Fibroblast of mammary gland (primary cell): ENCODE measurements at regions not wholly inside any gene's neighbourhood (a gene's known extent, or its start where the extent isn't known, plus 50 kb on each side); places are given as distances from the start of the nearest gene placed in this dataset.
A peak's percentile ranks its signal among the peaks of the same experiment; 100 is the strongest.

Experiments
- DNase-seq: peaks from one replicate; pipeline ENCODE4 v3.0.0-alpha.2; 2010; ENCODE audit warnings: low read depth
- H3K4me3 ChIP-seq: 2 replicates; pipeline ENCODE4 v1.5.1; 2011; ENCODE audit warnings: low read depth, mild to moderate bottlenecking, low read length, moderate library complexity; ENCODE audit not compliant: control insufficient read depth
- TF ChIP-seq, protein P1 (sequence below): conservative IDR thresholded peaks from 2 replicates; pipeline ENCODE4 v1.5.1; 2011; ENCODE audit warnings: low read depth, low read length, inconsistent platforms; ENCODE audit not compliant: control insufficient read depth, insufficient read depth

DNA sequence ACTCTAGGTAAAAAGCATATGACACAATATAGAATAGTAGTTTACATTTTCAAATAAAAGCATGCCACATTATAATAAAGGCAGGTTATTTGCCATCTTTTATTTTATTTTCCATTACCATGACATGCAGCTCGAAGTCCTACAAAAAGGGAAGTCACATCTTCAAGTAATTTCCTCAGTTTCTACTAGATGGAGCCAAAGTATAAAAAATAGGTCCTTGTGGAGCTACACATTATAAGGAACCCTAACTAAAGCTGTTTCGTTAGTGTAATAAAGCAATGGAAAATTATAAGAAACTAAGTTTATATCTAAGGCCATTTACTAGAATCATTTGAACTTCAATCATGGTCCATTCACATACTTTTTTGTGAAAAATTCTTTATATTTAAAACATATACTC is 674.5 kb downstream of the KCNJ3 start:
- peak; percentile 24 for DNase-seq
- TF ChIP-seq, protein P1, sequence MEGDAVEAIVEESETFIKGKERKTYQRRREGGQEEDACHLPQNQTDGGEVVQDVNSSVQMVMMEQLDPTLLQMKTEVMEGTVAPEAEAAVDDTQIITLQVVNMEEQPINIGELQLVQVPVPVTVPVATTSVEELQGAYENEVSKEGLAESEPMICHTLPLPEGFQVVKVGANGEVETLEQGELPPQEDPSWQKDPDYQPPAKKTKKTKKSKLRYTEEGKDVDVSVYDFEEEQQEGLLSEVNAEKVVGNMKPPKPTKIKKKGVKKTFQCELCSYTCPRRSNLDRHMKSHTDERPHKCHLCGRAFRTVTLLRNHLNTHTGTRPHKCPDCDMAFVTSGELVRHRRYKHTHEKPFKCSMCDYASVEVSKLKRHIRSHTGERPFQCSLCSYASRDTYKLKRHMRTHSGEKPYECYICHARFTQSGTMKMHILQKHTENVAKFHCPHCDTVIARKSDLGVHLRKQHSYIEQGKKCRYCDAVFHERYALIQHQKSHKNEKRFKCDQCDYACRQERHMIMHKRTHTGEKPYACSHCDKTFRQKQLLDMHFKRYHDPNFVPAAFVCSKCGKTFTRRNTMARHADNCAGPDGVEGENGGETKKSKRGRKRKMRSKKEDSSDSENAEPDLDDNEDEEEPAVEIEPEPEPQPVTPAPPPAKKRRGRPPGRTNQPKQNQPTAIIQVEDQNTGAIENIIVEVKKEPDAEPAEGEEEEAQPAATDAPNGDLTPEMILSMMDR = peak; percentile 21
- no peak overlapping the region for H3K4me3 ChIP-seq

DNA sequence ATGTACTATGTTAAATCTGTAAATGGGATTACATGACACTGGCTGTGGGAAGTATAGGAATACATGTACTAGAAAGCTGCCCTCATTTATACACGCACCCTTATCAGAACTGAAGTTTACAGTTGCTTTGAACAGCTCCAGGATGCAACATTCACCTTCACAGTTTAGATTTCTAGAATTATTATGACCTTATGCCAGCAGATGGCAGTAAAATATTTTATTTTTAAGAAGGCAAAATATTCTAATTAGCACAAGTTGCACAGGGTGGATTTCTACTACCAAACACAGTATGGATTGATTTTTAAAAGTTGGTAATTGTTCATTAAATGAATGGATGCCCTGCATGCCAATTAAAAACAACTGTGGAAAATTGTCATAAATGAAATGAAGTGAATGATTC is 670.4 kb downstream of the KCNJ3 start:
- peak; percentile 6 for DNase-seq
- TF ChIP-seq, protein P1 = peak; percentile 16
- no peak overlapping the region for H3K4me3 ChIP-seq

DNA sequence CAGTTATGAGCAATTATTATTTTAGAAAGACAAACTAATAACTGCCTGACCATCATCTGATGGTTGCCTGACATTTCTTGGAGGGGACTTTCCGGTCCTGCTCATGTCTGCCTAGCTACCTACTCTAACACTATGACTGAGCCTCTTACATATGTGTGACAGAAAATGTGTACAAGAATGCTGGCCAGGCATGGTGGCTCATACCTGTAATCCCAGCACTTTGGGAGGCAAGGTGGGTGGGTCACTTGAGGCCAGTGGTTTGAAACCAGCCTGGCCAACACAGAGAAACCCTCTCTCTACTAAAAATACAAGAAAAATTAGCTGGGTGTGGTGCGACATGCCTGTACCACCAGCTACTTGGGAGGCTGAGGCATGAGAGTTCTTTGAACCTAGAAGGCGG is 666.3 kb downstream of the KCNJ3 start:
- TF ChIP-seq, protein P1 = no peak
- DNase-seq = no peak
- no peak overlapping the region for H3K4me3 ChIP-seq

DNA sequence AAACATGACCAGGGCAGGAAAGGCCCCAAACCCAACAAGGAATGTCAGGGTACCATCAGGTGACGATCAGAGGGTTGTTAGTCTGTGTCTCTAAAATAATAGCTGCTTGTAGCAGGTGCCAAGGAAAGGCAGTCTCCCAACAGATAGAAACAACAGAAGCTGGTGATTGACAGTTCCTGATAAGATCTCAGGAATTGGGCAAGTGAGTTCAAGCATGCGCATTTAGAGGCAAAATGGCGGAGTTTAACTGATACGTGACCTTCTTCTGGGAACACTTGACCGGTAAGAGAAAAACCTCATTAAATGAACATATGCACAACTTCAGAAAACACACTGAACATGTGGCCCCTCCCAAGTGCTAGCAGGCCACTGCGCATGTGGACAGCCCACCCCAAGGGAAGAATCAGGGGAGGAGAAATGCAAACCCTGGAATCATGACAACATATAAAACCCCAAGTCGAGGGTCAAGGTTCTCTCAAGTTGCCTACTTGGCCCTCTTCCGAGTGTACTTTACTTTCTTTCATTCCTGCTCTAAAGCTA is 664.9 kb downstream of the KCNJ3 start:
- TF ChIP-seq, protein P1 = no peak
- no peak overlapping the region for H3K4me3 ChIP-seq
- DNase-seq = no peak

DNA sequence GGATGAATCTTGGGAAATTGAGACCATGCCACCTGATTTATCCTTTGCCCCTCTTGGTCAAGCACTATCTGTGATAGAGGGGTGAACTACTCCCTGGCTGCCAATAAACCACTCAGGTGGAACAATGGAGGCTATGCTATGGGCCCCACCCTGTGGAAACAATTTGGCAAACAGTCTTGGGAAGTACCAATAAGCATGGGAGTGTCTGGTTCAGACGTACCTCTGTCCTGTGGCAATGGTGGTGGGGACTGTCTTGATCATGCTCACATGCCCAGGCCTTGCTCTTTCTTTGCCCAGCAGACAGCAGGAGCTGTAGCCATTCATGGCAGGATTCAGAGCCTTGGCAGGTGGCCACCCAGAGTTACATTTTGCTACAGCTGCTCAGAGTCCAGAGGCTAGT is 658.7 kb downstream of the KCNJ3 start:
- TF ChIP-seq, protein P1 = no peak
- no peak overlapping the region for H3K4me3 ChIP-seq
- no peak for DNase-seq

DNA sequence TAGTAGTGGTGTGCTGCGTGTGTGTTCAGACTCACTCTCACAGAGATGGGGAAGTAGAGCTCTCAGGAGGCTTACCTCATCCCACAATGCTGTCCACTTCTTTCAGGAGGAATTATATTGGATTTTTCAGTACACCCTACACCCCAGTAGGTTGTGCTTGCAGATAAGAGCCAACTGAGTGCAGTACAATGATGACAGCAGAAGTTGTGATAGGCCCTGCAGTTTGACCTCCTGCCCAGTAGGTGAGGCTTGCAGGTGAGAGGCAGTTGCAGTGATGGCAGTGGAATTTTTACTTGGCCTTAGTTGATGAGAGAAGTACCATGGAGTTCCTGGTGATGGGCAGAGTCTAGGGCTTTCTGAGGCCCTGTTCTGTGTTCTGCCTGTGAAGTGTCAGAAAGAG is 657.8 kb downstream of the KCNJ3 start:
- DNase-seq = no peak
- TF ChIP-seq, protein P1 = no peak
- no peak overlapping the region for H3K4me3 ChIP-seq
